PC-3 (cell line): ENCODE measurements at regions not wholly inside any gene's neighbourhood (a gene's known extent, or its start where the extent isn't known, plus 50 kb on each side); places are given as distances from the start of the nearest gene placed in this dataset.

ENCODE experiments used
- EZH2 ChIP-seq: fragments of 300-600 bp; sonication (generic); IDR thresholded peaks from one replicate; pipeline ENCODE4 v1.6.1; 2017; ENCODE audit warnings: antibody characterized with exemption, mild to moderate bottlenecking, low read length; ENCODE audit not compliant: unreplicated experiment
- EZH2phosphoT487 ChIP-seq: fragments of 300-600 bp; sonication (generic); IDR thresholded peaks from 2 replicates; pipeline ENCODE4 v1.6.1; 2018; ENCODE audit warnings: mild to moderate bottlenecking, antibody characterized with exemption, low read length, borderline replicate concordance
- TF ChIP-seq, protein P1 (sequence below): fragments of 300-600 bp; sonication (generic); conservative IDR thresholded peaks from 2 replicates; pipeline ENCODE4 v1.5.1; 2017; ENCODE audit warnings: antibody characterized with exemption, low read depth, mild to moderate bottlenecking, low read length

DNA sequence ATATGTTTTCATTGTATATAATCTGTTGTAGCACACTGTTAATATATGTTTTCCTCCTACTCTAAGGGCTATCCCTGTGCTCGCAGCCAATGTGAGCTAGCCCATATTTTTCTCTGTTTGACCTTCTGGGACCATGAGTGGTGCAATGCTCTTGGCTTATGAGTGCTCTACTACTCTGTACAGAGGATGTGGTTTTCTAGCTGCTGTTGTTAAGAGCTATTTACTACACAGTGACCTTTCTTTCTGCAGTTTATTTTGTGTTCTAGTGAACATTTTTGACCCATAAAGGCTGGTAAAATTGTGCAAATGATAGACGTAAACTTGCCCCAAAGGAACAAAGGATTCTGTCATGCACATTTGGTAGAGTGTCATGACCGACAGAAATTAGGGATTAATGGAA lies 84.1 kb upstream of the CPHXL start:
- TF ChIP-seq, protein P1, sequence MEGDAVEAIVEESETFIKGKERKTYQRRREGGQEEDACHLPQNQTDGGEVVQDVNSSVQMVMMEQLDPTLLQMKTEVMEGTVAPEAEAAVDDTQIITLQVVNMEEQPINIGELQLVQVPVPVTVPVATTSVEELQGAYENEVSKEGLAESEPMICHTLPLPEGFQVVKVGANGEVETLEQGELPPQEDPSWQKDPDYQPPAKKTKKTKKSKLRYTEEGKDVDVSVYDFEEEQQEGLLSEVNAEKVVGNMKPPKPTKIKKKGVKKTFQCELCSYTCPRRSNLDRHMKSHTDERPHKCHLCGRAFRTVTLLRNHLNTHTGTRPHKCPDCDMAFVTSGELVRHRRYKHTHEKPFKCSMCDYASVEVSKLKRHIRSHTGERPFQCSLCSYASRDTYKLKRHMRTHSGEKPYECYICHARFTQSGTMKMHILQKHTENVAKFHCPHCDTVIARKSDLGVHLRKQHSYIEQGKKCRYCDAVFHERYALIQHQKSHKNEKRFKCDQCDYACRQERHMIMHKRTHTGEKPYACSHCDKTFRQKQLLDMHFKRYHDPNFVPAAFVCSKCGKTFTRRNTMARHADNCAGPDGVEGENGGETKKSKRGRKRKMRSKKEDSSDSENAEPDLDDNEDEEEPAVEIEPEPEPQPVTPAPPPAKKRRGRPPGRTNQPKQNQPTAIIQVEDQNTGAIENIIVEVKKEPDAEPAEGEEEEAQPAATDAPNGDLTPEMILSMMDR: no peak
- TF ChIP-seq EZH2phosphoT487 (no peak), EZH2 (no peak)
